DMS 273 treated with DMSO at 0.1 percent for 48 hours (cell line): ENCODE measurements at regions not wholly inside any gene's neighbourhood (a gene's known extent, or its start where the extent isn't known, plus 50 kb on each side); places are given as distances from the start of the nearest gene placed in this dataset.
"Not testable (repeated sequence)": the region's sequence is repeated elsewhere in the genome, so short reads cannot be mapped to it uniquely, and the experiment has no call there.

Experiments
- DNase-seq: peaks from one replicate; lab custom pipeline; 2025; lab: John Stamatoyannopoulos, UW

DNA sequence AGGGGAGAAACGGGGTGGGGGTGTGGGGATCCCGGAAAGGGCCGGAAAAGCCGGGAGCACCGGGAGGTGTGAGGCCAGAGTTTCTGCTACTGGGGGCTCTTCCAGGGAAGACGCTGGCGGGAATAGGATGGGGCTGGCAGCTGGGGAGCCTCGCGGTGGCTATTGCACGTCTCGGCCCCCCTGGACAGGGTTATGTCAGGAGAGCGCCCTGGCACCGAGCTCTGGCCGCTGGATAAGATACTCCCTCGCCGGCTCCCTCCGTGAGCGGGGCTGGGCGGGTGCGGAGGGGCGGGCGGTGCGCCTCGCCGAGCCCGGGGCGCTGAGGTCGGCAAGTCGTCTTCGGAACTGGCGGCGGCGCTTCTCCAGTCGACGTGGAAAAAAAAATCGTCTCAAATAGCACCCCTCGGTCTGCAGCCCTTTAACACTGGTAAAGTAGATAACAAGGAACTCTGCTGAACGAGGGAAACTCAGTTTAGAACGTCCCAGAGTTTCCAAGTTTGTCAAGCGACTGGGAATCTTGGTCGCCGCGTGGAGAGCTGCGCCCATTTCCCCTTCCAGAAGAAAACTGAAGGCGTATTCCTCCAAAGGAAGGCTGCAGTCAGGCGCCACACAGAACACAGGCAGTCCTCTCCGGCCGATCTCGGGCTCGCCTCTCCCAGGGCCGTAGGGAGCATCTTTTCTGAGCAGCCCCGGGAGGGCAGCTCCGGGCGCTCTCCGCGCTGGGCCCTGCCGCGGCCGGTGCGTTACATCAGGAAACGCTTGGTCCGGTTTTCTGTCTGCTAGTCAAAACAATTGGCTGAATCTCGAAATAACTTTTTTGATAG is 115.1 kb downstream of the KCNRG start:
- no peak for DNase-seq

GRCh38 chr13:50131920-50132903 is 117.0 kb downstream of the KCNRG start:
- no peak for DNase-seq

DNA sequence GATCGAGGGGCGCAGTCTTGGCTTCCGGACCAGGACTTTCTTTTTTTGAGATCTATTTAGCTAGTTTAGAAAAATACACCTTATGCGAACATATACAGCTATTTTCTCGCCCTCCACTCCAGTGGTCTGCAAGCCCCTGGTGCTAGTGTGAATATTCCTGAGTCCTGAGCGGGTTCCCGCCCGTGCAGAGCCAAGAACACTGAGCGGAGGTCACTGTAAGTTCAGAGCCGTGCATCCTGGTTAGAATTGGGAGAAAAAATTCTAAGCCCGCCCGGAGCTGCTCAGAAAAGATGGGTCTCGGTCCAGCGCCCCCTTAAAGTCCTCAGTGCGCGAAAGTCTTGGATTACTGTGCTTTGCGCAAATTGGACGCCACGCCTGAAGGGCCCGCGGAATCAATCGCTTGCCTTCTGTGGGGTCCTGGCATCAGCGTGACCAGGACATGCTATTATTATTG is 117.7 kb downstream of the KCNRG start:
- no peak for DNase-seq

GRCh38 chr13:50133358-50133953 is 118.2 kb downstream of the KCNRG start:
- DNase-seq, result no peak

- no peak for DNase-seq
Measured at GRCh38 chr13:50136226-50136625, 121.0 kb downstream of the KCNRG start.

DNA sequence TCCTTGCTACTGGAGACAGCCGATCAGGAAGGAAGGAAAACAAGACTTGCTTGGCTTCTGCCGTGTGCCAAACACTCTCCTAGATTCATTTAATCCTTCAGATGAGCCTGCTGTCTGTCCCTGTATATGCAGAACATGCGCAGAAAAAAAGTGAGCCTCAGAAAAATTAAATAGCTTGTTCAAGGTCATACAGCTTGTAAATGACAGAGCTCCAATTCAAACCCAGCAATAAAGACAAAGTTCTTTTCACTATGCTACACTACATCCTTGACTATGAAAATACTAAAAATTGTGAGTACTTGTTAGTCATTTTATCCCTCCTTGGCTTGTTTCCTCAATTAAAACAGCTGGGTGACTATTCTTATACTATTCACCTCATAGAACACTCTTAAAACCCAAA is 121.4 kb downstream of the KCNRG start:
- DNase-seq, result no peak

GRCh38 chr13:50139435-50139934 is 124.2 kb downstream of the KCNRG start:
- DNase-seq, result not testable (repeated sequence)

- DNase-seq, result no peak
Measured at GRCh38 chr13:50140153-50140552, 124.9 kb downstream of the KCNRG start.

DNA sequence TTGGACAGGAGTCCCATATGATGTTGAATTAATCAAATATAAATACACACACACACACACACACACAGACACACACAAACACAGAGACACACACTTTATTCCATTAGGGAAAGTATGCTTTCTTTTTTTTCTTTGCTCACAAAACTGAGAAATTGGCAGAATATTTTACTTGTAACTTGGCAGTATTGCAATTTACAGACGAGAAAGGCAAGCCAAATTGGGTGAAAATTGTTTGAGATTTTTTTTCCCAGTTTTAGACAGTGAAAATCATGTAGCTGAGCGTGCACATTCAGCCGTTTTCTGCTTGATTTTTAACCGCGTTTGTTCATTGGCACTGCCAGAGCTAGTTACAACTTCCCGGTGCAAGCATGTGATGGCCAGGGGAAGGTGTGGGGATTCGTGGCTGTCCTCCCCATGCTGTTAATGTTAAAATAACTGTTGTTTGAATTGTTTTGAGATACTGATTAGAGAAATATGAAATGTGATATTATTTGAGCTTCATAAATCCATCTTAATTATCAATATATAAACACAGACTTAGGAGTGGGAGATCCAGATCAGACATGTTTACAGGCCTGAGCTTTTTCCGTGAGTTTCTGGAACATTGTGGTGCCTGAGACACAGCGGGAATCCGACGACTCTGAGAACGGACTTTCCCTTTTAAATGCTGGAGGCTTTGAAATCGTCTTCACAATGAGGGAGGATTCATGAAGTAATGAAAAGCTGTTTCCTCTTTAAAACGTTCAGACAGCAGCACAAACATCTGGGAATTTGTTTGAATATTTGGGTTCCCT is 125.5 kb downstream of the KCNRG start:
- DNase-seq, result no peak

DNA sequence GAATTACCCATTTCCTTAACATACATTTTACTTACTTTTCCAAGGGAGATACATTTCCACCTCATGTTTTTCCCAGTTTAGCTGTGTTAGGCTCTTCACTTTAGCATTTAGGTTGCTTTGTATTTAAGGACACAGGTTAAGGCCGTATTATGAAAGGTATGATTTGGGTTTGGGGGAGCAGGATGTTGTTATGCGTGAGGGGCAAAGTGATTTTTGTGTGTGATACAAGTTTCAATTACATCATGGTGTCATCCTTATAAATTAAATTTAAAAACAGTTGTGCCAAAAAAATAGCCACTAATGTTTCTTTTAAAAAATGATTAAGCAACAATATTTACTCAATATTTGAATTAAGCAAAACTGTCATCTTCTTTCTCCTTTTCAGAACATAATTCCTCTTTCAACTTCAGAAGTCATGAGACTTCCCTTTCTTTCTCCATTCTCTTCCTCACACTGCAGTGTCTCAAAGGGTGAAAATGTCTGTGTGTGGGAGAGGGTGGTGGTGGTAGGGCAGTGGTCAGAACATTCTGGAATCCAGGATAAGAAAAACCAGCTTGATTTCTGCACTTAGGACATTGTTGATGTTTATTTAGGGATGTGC is 126.2 kb downstream of the KCNRG start:
- DNase-seq, result no peak

DNA sequence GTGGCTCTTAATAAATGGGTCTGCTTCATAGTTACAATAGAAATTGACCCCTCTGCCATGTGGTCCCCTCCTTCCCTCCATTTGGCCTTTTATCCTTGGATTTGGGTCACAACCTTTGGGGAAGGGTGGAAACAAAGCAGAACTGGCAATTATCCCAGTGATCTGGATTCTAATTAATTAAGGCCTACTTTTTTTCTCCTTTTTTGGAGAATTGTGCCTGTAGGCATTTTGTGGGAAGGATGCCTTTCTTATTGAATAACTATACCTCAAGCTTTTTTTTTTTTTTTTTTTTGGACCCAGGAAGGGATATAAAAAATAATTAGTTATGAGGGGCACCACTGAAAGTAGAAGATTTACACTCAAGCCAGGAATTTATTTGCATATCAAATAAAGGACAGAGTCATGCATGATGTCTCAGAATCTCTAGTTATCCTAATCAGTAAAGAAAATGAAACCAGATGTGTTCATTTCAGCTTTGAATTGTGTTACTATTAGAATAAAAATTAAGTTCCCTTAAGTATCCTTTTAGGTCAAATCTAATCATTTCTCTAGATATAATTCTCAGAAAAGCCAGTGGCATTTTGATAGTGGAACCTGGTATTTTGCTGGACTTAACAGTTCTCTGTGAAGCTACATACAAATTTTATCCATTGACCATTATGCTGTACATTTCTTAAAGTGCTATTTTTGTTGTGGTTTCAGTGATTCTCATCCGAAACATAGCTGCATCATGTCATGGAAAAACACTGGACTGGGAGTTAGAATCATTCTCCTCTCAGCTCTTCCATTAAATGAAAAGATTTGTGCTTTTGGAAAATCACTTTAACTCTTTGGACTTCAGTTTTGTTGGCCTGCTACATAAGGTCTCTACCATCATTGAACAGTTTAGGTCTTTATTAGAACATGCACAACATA is 129.3 kb downstream of the KCNRG start:
- no peak for DNase-seq

DNA sequence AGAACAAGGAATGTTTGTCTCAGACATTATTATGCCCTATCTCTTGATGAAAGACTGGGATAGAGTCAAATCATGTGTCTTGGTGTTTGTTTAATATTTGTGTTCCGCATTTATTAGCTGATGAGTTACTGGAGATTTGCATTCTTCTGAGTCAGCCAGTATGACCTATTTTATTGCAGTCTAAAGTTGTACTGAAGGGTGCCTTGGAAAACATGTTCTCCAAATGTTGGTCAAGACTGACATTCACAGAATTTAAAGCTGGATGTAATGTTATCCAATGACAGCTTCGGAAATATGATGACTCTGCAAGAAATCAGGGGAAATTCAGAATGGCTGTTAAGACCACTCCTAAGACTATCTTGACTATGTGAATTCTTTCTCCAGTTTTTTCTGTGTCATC is 134.0 kb downstream of the KCNRG start:
- no peak for DNase-seq

DNA sequence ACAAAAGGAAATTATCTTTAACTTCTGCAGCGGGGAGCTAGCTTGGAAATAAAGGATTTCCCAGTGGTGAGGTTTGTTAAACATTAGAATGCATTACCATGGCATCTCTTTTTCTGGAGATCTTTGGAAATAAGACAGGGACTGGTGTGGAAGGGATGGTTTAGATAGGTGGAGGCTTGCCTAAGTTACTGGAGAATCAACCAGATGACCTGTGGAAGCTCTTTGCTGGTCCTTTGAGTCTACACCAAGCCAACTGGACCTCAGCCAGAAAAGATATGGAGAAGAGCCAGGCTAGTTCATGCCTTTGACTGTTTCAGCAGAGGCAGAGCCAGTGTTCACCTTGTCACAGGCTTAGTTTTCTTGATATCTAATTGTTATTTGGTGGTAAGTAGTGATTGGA is 134.7 kb downstream of the KCNRG start:
- peak; percentile 48 for DNase-seq

DNA sequence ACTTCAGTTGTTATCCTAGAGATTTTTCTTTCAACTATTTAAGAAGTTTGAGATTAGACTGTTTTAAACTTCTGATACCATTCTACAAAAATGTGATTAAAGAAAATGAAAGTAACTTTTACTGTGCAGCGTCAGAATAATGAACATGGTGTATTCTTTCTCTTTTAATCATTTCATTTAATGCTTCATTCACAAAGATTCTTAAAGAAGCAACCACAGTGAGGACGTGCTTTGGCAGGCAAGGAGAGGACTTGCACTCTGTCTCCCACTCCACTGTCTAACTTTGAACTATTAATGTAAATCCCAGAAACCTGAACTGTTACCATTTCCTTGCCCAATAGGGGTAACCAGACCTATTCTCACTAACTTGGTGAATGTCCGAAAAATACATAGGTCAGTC is 137.0 kb downstream of the KCNRG start:
- no peak for DNase-seq

GRCh38 chr13:50152655-50153309 is 137.5 kb downstream of the KCNRG start:
- DNase-seq, result no peak

DNA sequence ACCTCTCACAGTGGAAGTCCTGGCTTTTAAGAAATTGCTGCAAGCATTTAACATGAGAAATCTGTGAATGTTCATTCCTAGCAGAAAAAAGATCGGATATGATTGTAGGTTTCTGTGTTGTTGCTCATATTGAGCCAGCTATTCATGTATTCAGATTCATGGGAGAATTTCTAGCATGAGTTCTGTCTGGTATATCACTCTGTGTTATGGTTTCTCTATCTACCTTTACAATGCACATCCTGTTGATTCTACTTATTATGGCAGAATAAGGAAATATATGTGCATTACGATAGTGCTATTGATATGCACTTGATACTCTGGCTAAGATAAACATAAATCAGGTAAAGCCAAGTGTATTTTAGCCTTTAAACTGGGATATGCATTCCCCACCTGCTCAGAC is 138.2 kb downstream of the KCNRG start:
- no peak for DNase-seq

- DNase-seq, result no peak
Measured at GRCh38 chr13:50153876-50154275, 138.6 kb downstream of the KCNRG start.

GRCh38 chr13:50154697-50155096 is 139.5 kb downstream of the KCNRG start:
- no peak for DNase-seq

- DNase-seq, result no peak
Measured at GRCh38 chr13:50156140-50156539, 140.9 kb downstream of the KCNRG start.
